HG02588 (cell line): ENCODE measurements at regions not wholly inside any gene's neighbourhood (a gene's known extent, or its start where the extent isn't known, plus 50 kb on each side); places are given as distances from the start of the nearest gene placed in this dataset.
"Not testable (repeated sequence)": the region's sequence is repeated elsewhere in the genome, so short reads cannot be mapped to it uniquely, and the experiment has no call there.

Experiments used
- ATAC-seq: cut with Tn5 transposase; IDR thresholded peaks from one replicate; pipeline ENCODE4 v1.9.1; 2021; ENCODE audit warnings: mild to moderate bottlenecking, moderate library complexity; ENCODE audit not compliant: unreplicated experiment

DNA sequence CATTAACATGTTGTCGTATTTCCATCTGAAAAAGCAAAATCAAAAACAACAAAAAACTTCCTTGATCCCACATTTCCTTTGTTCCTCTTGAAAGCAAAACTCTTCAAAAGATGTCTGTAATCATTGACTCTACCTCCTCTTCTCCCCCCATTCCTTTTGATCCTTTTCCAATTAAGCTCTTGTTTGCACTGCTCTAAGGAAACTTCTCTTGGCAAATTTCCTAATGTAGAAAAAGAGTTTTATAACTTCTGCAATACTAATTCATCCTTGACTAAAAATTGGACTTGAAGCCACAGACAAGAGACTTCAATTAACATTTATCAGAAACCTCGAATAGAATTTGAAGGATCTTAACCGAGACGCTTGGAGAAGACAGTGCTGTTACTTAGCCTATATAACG is 317.1 kb upstream of the SEMA3C start:
- ATAC-seq = no peak

DNA sequence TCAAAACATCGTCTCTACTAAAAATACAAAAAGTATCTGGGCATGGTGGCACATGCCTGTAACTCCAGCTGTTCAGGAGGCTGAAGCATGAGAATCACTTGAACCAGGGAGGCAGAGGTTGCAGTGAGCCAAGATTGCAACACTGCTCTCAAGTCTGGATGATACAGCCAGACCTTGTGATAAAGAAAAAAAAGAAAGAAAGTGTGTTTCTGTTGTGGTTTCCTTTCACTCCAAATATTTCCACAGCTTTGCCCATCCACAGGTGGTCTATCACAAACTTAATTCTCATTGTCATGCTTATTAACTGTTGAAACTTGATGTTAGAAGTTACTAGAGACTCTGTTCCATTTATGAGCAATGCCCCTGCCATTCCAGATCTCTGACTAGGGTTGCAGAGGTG is 316.0 kb upstream of the SEMA3C start:
- ATAC-seq = no peak

DNA sequence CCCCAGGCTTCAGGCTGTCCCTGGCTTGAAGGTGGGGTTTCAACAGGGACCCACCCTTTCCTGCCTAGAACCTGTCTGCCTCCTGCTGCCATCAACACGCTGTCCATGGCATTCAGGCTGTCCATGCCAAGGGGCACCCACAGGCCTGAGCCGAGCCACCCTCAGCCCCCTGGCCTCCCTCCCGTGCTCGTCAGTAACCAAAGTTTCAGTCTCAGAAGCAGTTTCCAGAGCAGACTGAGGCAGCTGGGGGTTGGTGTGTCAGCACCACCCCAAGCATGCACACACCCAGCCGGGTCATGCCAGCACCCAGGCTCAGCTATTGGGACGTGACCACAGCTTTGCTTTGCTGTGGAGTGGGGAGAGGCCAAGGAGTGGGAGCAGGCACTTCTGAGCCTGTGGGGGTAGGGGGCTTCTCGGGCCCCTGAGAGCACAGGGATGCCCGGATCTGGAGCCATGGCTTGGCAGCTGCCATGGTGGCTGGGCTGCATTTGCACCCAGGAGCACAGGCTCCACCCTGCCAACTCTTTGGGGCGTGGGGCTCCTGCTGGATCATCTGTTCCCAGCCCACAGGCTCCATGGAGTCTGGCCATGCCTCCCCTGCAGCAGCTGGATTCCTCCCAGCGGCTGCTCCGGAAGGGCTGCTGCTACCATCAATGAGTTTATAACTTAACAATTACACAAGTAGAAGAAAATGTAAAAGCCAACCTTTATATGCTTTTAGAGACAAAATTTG is 314.5 kb upstream of the SEMA3C start:
- ATAC-seq = no peak

GRCh38 chr7:81232084-81232799 is 313.4 kb upstream of the SEMA3C start:
- no peak for ATAC-seq

- ATAC-seq = no peak
Measured at GRCh38 chr7:81231301-81231838, 312.5 kb upstream of the SEMA3C start.

DNA sequence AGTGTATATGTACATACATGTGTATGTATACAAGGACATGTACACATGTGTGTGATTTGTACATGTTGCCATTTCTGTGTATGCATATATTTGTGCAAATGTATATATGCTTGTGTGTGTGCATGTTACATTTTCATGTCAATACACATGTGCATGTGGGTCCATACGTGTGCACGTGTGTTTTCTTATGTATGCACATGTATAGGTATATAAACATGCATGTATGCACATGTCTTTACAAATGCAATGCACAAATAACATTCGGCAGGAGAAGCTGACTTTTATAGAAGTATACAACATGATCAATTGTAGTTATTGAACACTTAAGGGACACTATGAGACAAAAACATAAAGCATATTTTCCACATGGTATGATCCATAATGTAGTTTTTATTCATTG is 307.4 kb upstream of the SEMA3C start:
- no peak for ATAC-seq

GRCh38 chr7:81222692-81223091 is 303.8 kb upstream of the SEMA3C start:
- ATAC-seq = not testable (repeated sequence)

DNA sequence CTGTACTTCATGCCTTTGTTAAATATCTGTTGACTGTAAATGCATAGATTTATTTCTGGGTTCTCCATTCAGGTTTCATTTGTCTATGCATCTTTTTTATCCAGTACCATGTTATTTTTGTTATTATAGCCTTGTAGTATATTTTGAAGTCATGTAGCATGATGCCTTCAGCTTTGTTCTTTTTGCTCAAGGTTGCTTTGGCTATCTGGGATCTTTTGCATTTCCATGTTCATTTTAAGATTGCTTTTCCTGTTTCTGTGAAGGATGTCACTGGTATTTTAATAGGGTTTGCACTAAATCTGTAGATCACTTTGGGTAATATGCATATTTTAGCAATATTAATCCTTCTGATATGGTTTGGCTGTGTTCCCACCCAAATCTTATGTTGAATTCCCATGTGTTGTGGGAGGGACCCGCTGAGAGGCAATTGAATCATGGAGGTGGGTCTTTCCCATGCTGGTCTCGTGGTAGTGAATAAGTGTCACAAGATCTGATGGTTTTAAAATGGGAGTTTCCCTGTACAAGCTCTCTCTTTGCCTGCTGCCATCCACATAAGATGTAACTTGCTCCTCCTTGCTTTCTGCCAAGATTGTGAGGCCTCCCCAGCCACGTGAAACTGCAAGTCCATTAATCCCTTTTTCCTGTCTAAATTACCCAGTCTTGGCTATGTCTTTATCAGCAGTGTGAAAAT is 302.8 kb upstream of the SEMA3C start:
- ATAC-seq = no peak

GRCh38 chr7:81218480-81219106 is 299.7 kb upstream of the SEMA3C start:
- no peak for ATAC-seq

GRCh38 chr7:81213394-81213793 is 294.5 kb upstream of the SEMA3C start:
- no peak for ATAC-seq

- ATAC-seq = no peak
Measured at GRCh38 chr7:81211934-81212320, 293.1 kb upstream of the SEMA3C start.

DNA sequence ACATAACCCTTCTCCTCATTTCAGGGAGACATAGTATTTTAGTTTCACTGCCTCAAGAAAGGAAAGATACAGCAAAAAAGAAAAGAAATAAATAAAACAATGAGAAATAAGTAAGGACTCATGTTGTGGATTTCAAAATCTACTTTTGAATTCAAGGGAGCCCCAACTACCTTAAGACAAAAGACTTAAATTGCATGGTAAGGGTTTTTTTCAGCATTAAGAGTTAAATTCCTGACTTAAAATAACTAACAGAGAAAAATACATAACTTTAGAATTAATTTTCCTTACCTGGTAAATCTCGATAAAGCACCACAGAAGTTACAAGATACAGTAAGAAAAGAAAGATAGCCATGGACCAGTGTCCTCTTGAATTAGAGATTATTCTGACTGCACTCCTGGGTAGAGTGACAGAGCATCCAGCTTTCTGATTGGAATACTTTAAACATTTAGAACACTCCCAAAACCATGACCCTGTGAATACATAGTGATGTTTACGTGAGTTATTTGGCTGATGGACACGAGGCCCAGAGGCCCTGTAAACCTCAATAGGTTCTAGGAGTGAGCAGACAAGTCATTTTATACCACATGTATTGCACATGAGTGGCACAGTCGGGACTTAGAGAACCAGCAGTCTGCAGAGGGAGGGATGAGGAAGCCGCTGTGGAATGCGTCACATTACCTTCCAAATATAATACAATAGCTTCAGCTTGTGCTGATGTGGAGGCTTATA is 292.5 kb upstream of the SEMA3C start:
- ATAC-seq = no peak

- ATAC-seq = no peak
Measured at GRCh38 chr7:81210137-81211064, 291.6 kb upstream of the SEMA3C start.

GRCh38 chr7:81209059-81209458 is 290.2 kb upstream of the SEMA3C start:
- ATAC-seq = no peak

GRCh38 chr7:81207801-81208200 is 288.9 kb upstream of the SEMA3C start:
- no peak for ATAC-seq

DNA sequence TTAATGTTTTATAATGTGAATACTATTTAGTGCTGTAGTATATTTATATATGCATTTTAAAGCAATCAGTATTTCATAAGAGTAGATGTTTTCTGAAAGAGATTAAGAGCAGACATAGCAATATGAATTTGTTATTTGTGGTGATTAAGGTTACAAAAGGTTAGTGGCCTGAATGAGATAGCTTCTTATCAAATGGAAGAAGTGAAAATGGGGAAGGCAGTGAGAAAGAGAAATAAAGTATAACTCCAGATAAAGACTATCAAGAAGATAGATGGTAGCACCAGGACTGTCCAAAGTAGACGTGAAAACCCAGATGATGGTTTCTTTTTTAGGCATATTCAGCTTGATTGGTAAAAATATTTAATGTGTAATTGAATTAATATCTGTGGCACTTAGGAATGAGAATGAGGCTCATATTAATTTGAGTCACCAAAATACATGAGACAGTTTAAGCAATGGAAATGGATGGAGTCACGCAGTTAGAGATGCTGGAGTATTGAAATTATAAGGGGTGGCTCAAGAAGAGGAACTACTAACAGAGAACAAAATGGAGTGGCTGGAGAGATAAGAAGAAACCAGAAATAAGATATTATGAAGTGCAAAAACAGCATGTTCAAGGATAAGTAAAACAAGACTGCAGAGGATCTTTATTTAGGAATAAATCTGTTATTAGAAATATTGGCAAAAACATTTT is 288.0 kb upstream of the SEMA3C start:
- ATAC-seq = no peak

DNA sequence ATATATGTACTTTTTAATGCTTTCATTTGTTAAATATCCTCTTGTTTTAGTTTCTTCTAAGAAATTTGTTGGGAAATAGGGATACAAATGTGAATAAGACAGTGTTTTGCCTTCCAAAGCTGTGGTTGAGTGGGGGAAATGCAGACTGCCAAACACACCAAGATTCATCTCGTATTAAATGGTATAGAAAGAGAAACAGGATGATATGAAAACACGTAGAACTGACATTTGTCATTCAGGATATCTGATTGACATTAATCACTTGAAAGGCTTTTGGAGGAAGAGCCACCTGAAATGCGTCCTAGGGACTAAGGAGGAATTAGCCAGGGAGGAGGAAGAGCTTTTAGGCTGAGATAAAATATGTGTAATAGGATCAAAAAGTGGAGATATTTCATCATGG is 287.4 kb upstream of the SEMA3C start:
- no peak for ATAC-seq

- ATAC-seq = no peak
Measured at GRCh38 chr7:81201188-81201587, 282.3 kb upstream of the SEMA3C start.

- ATAC-seq = no peak
Measured at GRCh38 chr7:81198766-81199165, 279.9 kb upstream of the SEMA3C start.
